GM21619 (cell line): ENCODE measurements at regions not wholly inside any gene's neighbourhood (a gene's known extent, or its start where the extent isn't known, plus 50 kb on each side); places are given as distances from the start of the nearest gene placed in this dataset.

Source experiments
- ATAC-seq: cut with Tn5 transposase; IDR thresholded peaks from one replicate; pipeline ENCODE4 v1.9.1; 2021; ENCODE audit not compliant: unreplicated experiment

DNA sequence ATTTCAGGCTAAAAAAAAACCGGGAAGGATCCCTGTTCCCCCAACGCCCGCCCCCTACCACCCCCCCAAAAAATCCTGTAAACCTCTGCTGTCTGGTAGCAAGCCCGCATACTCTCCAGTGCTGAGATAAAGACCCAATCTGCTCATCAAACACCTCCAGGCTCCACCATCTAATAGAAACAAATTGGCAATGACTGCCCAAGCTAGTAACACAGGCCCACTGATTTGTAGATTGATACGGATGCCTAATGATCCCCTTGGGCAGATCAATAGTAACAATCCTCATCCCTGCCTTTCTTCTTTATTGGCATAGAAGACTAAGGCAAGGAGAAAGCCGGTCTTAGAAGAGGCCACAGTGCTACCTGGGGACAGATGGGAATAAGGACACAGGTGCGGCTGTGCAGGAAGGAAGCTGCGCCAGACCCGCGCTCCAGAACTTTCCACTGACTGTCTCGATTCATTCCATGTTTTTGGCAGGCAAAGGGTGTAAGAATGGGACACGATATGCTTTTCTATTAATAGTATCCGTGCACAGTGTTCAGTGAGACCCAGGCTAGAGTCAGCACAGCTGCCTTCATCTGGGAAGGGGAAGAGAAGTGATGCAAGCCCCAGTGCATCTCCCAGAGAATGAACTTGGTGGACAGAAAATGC is 407.6 kb upstream of the PSMD7 start:
- ATAC-seq = no peak

DNA sequence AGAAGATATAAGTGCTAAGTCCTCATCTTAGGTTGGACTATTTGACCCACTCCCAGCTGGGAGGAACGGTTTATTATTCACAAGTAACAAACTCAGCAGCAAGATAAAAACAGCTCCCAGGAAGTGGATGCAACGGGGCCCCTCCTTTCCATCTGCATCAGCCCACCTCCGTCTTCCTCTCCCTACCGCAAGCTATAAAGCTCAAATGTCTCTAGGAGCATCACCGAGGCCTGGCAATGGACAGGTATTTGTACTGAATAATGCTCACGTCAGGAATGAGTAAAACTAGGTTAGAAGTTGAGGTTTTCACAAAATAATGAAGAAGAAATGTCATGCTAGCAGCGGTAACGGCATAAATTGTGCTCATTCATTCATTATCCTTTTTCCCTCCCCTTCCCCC is 408.7 kb upstream of the PSMD7 start:
- ATAC-seq = no peak

DNA sequence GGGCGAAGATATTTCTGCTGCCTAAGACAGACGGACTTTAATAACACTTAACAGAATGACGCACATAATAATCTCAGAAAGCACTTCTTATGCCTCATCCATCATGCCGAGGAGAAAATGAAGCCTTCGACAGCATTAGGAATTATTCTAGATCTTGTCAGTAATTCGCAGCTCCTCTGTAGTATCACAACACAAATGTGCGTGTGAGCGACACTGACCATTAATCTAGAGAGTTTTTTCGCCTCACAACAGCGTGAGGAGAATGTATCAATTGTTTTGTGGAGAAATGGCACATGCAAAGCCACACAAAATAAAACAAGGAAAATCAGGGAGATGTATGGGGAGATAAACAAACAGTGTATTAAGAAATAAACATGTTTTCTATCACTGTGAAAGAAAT is 410.2 kb upstream of the PSMD7 start:
- ATAC-seq = no peak

DNA sequence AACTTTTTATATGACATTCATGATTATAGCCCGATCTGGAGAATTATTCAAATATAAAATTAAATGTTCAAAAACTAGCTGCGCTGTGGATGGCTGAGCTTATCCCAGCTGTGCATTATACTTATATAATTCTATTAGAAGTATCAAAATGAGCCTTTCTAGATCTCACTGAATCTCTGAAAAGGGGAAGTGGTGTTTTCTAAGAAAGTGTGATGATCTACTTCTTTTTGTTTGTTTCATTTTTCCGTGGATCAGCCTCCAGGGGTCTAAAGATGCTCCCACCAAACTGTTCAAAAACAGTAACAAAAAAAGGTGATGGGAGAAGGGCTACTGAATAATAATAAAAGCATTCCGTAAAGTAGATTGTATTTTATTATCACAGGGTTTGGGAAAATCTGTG is 411.3 kb upstream of the PSMD7 start:
- no peak for ATAC-seq

DNA sequence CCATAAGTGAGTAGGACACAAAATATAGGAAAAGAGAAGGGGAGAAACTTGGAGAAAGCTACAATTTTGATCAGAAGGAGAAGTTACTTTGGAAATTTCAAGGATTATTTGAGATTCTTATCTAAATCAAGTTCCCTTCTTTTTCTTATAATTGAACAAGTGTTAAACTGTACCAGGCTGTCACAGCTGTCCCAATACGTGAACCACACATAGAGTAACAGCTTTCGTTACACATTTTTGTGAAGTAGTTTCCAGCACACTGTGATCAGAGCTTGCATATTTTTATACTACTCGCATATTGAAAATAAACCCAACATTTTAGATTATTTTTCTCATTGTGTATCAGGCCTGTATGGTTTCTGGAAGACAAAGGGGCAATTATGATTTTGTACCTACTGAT is 412.8 kb upstream of the PSMD7 start:
- ATAC-seq = no peak

DNA sequence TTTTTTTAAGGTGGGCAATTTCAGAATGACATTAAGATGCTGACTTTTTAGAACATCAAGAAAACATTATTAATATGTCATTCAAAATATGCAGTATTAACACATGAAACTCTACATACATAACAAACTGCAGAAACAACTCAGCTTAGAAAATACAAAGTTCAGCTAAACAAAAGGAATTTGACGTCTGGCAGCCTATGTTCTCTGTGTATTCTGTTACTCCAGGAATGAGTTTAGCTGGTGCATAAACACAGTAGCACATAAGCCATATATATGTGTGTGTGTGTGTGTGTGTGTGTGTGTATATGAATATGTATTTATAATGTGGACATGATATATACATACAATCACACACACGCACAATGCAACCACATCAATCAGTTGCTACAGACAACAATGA is 413.5 kb upstream of the PSMD7 start:
- ATAC-seq = no peak

DNA sequence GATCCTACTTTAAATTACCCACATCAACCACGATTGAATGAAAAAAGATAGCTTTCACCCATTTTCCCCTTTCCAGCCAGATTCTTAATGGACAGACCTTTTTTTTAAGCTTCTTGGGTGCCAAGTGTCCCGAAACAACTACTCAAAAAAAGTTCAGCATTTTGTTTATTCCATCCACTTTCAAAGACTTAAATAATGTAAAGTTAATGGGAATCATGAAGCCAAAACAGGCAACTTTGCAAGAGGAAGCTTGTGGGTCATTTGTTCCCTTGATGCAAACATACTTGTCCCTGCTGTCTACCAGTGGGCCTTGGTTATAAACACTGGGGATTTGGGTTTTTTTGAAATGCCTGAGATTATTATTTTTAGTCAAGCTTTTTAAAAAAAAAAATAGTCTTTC is 414.0 kb upstream of the PSMD7 start:
- no peak for ATAC-seq

DNA sequence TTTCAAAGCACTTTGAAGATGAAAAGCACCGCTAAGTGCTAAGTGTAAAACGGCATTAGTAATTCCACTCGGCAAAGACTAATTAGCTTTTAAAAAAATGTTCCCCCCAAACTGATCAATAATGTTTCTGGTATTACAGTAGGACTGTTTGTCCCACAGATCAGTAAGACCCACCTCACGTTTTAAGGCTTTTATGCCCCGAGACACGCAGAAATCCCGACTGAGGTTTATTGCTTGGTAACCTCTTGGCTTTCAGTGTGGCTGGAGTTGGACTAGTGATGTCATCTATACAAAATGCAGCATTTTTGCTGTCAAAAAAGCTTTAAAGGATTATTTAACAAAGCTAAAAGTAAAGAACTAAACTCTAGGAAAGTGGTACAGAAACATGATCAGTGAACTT is 414.6 kb upstream of the PSMD7 start:
- no peak for ATAC-seq

DNA sequence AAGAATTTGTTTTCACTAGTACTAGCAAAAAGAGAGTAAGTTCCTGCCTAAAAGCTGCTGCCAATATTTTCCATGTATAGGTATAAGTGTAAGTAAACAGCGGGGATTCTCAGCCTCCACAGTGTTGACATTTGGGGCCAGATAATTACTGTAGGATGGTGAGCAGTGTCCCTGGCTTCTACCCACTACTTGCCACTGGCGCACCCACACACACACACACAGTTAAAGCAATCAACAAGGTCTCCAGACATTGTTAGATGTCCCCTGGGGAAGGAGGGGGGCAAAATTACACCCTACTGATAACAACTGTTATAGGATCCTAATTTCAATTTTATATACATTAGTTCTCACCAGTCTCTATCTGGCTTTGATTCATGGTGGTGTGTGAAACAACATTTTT is 417.0 kb upstream of the PSMD7 start:
- ATAC-seq = no peak

DNA sequence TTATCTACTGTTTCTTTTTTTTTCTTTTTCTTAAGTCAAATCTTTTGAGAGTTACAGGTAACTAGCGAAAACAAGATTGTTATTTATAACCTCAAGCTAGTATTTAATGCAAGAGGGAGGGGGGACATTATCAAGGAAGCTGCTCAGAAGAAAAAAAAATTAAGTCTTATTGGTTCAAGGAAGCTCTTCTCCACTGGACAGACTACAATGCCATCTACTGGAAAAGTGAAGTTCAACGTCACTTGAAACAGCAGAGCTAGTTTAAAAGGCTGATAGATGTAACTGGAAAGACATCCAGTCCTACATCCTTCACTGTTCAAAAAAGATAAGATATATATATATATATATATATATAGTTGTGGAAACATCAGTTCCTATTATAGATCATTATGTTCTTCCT is 418.0 kb upstream of the PSMD7 start:
- no peak for ATAC-seq

DNA sequence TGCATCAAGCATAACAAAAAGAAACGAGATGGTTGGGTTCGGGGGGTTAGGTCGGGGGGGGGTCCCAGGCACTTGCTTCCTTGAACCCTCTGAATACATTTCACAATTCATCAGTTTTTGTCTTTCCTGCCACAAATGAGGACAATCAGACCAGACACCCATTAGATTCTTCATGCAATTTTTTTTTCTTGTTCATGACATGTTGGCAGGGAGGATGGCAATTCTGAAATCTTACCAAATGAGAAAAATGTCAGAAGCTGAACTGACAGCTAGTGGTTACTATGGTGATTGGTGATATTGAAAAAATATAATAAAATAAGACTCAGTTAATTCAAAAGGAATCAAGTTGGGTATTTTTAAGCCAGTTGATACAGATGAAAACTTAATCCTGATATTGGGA is 419.5 kb upstream of the PSMD7 start:
- ATAC-seq = no peak

DNA sequence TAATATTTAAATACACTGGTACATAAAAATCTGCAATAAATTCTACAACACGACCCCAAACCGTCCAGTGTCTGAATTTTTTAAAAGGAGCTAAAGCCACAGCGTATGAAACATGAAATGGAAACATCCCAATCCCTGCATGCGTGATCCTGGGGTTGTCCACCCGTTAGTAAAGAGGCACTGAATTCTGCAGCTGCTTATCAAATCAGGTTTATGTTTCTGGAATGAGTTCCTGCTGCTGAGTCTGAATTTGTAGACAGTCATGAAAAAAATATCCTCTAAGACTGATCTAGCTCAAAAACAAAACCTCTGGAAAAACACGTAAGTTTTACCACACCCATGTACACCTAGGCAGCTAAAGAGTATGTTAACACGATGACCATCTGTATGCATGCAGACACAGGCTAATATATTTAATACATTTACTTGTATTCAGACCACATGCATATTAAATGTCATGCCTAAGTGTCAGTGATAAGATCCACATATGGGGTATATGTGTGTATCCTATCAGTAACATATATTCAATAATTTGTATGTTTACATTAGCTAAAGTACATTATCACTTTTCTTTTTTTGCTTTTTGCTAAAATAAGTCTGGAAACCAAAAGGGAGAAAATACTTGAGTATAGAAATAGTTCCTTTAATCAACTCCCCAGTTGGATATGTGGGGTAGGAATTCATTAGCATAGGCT is 420.5 kb upstream of the PSMD7 start:
- no peak for ATAC-seq

DNA sequence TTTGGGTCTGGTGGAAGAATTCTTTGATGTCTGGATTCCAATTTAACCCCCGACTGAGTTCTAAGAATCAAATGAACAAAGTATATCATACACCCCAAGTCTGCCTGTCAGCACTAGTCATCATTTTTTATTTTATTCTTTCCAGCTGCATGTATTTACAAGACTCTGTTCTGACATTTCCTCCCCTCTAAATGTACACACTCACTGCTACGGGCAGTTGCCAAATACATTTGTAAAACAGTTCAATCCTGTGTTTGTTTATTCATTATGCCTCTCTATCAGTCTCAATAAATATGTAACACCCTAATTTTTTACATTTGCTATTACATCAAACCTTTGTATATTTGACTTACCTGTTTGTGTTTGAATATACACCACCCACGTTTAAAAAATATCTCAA is 422.3 kb upstream of the PSMD7 start:
- ATAC-seq = no peak

DNA sequence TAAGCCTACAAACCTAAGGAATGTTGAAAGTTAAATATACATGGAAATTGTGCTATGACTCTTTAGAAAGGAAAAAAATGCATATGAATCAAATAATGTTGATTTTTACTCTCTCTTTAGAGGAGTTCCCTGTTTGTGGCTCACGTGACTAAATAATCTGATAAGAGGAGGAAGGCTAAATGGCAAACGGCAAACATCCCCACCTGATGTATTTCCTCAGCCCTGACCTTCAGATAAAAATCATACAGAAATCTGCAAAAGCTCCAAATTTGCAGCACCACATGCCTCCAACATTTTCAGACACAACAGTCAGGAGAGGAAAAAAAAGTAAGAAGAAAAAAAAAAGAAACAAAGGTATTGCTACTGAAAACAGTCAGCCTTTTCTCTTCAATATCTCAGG is 423.0 kb upstream of the PSMD7 start:
- ATAC-seq = no peak

DNA sequence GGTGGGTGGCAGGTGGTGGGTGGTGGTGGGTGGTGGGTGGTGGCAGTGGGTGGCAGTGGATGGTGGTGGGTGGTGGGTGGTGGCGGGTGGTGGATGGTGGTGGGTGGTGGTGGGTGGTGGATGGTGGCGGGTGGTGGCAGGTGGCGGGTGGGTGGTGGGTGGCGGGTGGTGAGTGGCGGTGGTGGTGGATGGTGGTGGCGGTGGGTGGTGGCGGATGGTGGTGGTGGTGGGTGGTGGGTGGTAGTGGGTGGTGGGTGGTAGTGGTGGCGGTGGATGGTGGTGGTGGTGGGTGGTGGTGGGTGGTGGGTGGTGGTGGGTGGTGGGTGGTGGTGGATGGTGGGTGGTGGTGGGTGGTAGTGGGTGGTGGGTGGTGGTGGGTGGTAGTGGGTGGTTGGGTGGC is 423.8 kb upstream of the PSMD7 start:
- no peak for ATAC-seq

DNA sequence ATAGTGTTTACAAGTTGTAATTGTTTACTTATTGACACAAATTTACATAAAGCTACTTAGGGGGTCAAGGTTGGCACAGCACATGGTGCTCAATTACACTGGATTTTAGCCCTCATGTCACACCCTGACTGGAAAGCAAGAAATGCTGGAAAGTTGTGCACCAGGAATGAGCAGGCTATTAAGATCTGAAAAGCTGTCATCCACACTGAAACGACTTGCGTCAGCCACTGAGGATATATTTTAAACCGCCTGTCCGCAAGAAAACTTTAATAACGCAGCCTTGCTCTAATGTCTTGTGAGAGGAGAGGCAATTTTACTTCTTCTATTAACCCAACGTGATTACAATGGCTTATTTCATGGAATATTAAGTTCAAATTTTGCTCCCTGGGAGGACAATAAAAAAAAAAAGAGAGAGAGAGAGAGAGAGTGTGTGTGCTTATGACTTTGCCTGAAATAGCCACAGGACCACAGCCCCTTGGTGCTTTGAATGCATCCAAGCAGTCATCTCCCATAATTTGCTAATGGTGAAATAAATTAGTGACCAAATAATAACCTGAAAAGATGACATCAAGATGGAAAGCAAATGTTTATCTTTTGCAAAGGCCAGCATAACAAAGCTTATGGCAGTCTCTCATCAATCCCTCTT is 425.4 kb upstream of the PSMD7 start:
- no peak for ATAC-seq

DNA sequence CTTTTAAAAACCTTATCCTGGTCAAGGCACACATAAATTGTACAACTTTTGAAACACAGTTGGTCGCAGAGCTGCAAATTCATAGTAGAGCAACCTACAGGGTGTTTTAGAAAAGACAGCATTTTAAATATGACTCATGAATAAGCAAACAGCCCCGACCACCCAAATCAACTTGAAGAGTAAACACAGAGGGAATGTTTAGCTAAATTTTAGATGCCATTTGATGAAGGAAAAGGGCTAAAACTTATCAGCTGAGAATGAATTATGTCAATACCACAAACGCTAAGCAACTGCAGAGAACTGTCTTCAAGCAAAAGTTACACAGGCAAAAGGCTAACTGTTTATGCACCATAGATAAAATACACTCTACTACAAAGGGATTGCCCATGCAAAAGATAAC is 427.5 kb upstream of the PSMD7 start:
- no peak for ATAC-seq

DNA sequence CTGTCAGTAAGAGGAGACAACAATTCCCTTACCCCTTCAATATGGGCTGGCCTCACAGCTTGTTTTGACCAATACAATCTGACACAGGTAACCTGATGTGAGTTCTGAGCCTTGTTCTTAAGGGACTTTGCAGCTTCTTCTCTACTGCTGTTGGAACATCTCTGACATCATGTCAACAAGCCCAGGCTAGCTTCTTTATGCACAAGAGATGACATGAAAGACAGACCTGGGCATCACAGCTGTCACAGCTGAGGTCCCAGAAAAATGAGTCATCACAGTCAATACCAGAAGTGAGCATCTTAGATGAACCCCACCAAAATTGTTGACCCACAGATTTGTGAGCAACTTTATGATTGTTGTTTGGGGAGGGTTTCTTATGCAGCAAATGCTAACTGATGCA is 431.7 kb upstream of the PSMD7 start:
- ATAC-seq = no peak

DNA sequence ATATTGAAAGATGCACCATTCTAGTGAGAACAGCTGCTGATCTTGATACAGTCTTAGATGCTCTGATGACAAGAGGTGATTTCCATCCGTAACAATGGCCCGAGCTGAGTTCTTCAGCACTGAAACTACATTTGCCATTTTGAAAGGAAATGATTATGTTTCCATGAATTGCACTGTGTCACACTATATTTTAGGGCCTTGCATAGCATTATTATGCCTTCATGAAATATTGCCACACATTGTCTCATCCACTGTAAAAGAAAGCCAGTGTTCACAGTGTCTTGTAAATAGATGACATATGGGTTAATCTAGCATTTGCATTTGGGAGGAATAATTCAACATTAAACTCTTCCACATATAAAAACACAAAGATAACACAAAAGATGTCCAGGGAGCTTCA is 438.3 kb upstream of the PSMD7 start:
- no peak for ATAC-seq

DNA sequence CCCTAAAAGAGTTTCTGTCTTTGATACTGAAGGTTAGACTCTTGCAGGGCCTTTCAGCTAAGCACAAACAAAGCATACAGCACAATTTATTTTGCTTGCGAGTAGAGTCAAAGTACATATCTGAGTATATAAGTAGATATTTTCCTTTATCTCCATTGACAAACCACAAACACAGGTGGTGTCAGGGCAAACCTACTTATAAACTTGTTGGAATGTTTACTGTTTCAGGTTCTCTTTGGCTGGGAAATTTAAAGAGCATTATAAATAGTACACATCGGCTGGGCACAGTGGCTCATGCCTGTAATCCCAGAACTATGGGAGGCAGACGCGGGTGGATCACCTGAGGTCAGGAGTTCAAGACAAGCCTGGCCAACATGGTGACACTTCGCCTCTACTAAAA is 442.6 kb upstream of the PSMD7 start:
- ATAC-seq = no peak

DNA sequence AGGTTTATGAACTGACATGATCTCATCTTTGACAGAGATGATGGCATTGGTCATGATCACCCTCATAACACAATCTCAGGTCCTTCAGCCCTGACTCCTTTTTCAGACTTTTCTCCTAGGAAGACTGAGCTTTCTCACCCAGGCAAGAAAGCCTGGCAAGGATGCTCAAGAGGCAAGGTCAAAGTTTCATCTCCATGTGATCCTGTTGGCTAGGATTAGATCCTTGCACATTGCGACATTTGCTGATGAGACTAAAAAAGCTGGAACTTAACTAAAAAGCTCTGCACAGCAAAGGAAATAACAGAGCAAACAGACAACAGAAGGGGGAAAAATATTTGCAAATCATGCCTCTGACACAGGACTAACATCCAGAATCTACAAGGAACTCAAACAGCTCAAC is 444.1 kb upstream of the PSMD7 start:
- no peak for ATAC-seq

DNA sequence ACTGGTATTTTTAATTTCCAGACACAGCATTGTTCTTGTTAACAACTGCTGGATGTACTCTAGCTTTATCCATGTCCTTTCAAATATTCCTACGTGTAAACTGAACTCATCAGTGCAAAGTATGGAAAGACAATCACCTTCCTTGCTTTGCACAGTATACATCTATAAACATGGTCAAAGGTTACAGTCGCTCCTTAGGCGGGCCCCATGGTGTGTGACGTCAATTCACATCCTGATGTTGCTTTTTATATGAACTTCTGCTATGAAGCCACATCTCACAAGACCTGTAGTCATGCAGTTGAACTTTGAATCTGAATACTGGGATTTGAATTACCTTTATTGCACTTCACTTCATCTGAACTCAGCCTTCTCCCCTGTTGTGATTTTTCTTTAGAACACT is 447.6 kb upstream of the PSMD7 start:
- no peak for ATAC-seq

DNA sequence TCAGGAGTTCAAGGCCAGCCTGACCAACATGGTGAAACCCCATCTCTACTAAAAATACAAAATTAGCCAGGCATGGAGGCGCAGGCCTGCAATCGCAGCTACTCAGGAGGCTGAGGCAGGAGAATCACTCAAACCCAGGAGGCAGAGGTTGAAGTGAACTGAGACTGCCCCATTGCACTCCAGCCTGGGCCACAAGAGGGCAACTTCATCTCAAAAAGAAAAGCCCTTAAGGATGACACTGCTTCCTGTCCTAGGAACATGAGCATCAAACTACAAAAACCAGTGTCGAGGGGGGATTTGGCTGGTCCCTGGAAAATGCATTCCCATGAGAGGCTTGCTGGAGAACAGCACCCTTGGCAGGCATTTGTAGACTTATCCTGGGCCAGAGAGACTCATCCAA is 449.5 kb upstream of the PSMD7 start:
- ATAC-seq = no peak
